A549 (cell line): ENCODE measurements at regions not wholly inside any gene's neighbourhood (a gene's known extent, or its start where the extent isn't known, plus 50 kb on each side); places are given as distances from the start of the nearest gene placed in this dataset.

ENCODE experiments used
- ATAC-seq, 2 experiments: fragments of 200-7000 bp in 1 of 2; fragments of >200 bp in 1 of 2; cut with Nextera tagmentation in 1 of 2; cut with Tn5 transposase in 1 of 2; 3 replicates each; pipeline versions ENCODE4 v1.8.0 to v1.9.1; 2018 to 2020; ENCODE audit warnings: mild to moderate bottlenecking in 1 of 2, moderate library complexity in 1 of 2
- CTCF ChIA-PET: fragments of 300-600 bp; sonication (Branson Sonifier 250); formaldehyde crosslinking; extraction: SDS; loops from one replicate; lab custom pipeline; 2021; ENCODE audit warnings: antibody characterized with exemption, inconsistent platforms; lab: Yijun Ruan, JAX
- POLR2A ChIA-PET: fragments of 350-600 bp; formaldehyde crosslinking; extraction: SDS; loops from one replicate; lab custom pipeline; 2021; ENCODE audit warnings: antibody characterized with exemption, inconsistent platforms; lab: Yijun Ruan, JAX
- DNase-seq, 2 experiments: peaks; one replicate each; pipeline versions ENCODE4 v3.0.0 to v3.0.0-alpha.2; 2011 to 2016; ENCODE audit warnings: low read depth in 1 of 2, low spot score in 1 of 2
- FAIRE-seq: peaks from 2 replicates; lab custom pipeline; 2011; peaks lifted over from hg19 to GRCh38; lab: Jason Lieb, UNC
- H3K27ac ChIP-seq, 2 experiments: fragments of >200 bp; sonication (Bioruptor Twin); formaldehyde crosslinking; 3 replicates each; pipeline ENCODE4 v1.5.1; 2016 to 2017
- H3K4me1 ChIP-seq: fragments of >200 bp; sonication (Bioruptor Twin); formaldehyde crosslinking; 3 replicates; pipeline ENCODE4 v1.6.1; 2016
- H3K4me2 ChIP-seq: fragments of >200 bp; sonication (Bioruptor Twin); formaldehyde crosslinking; 3 replicates; pipeline ENCODE4 v1.6.1; 2016
- H3K4me3 ChIP-seq: fragments of >200 bp; sonication (Bioruptor Twin); formaldehyde crosslinking; 3 replicates; pipeline ENCODE4 v1.5.1; 2016
- H3K9me3 ChIP-seq: fragments of >200 bp; sonication (Bioruptor Twin); formaldehyde crosslinking; 3 replicates; pipeline ENCODE4 v1.6.1; 2016
- CBX2 ChIP-seq: fragments of 200-600 bp; sonication (generic); IDR thresholded peaks from 2 replicates; pipeline ENCODE4 v1.6.1; 2016; ENCODE audit warnings: low read depth, mild to moderate bottlenecking, borderline replicate concordance
- CHD2 ChIP-seq: fragments of 150-350 bp; IDR thresholded peaks from 2 replicates; pipeline ENCODE4 v1.6.1; 2014; ENCODE audit warnings: low read length; ENCODE audit not compliant: partially characterized antibody
- CHD4 ChIP-seq: fragments of 200-600 bp; sonication (generic); IDR thresholded peaks from 2 replicates; pipeline ENCODE4 v1.6.1; 2016; ENCODE audit warnings: antibody characterized with exemption, mild to moderate bottlenecking, borderline replicate concordance
- E2F6 ChIP-seq: IDR thresholded peaks from 2 replicates; pipeline ENCODE4 v1.6.1; 2012; ENCODE audit warnings: low read depth, borderline replicate concordance
- EHF ChIP-seq: fragments of 250-450 bp; sonication (Bioruptor Pico); IDR thresholded peaks from 2 replicates; pipeline ENCODE4 v1.5.0; 2020; ENCODE audit warnings: mild to moderate bottlenecking
- EHMT2 ChIP-seq: fragments of 200-600 bp; sonication (generic); IDR thresholded peaks from 2 replicates; pipeline ENCODE4 v1.6.1; 2016; ENCODE audit warnings: antibody characterized with exemption, low read depth, mild to moderate bottlenecking, moderate library complexity
- ELK1 ChIP-seq: fragments of 150-350 bp; IDR thresholded peaks from 2 replicates; pipeline ENCODE4 v1.6.1; 2014; ENCODE audit warnings: low read depth, mild to moderate bottlenecking, low read length
- FOSB ChIP-seq: fragments of 250-450 bp; sonication (Bioruptor Pico); IDR thresholded peaks from 2 replicates; pipeline ENCODE4 v1.5.0; 2020; ENCODE audit warnings: mild to moderate bottlenecking, moderate library complexity
- FOSL2 ChIP-seq, 2 experiments: fragments of 450-650 bp in 1 of 2; fragments of >200 bp in 1 of 2; sonication (Bioruptor Twin) in 1 of 2; formaldehyde crosslinking; IDR thresholded peaks; 2 replicates each; pipeline versions ENCODE4 v1.5.0 to v1.6.1; 2016 to 2020; ENCODE audit warnings: mild to moderate bottlenecking in 1 of 2, moderate library complexity in 1 of 2
- FOXS1 ChIP-seq: fragments of 250-450 bp; sonication (Bioruptor Pico); IDR thresholded peaks from 2 replicates; pipeline ENCODE4 v1.5.0; 2020; ENCODE audit warnings: mild to moderate bottlenecking, moderate library complexity
- HEYL ChIP-seq: fragments of 250-450 bp; sonication (Bioruptor Pico); IDR thresholded peaks from 2 replicates; pipeline ENCODE4 v1.8.0; 2021; ENCODE audit warnings: mild to moderate bottlenecking, moderate library complexity
- HOXB13 ChIP-seq: fragments of 250-450 bp; sonication (Bioruptor Pico); IDR thresholded peaks from 2 replicates; pipeline ENCODE4 v1.5.0; 2020; ENCODE audit warnings: low read depth, mild to moderate bottlenecking, moderate library complexity
- HOXB5 ChIP-seq: fragments of 250-450 bp; sonication (Bioruptor Pico); IDR thresholded peaks from 2 replicates; pipeline ENCODE4 v1.5.0; 2020; ENCODE audit warnings: mild to moderate bottlenecking, moderate library complexity
- JUNB ChIP-seq: fragments of >200 bp; sonication (Bioruptor Twin); formaldehyde crosslinking; IDR thresholded peaks from 2 replicates; pipeline ENCODE4 v1.6.1; 2016
- KDM5A ChIP-seq: fragments of 200-600 bp; sonication (generic); IDR thresholded peaks from 2 replicates; pipeline ENCODE4 v1.6.1; 2016; ENCODE audit warnings: antibody characterized with exemption, mild to moderate bottlenecking
- MAX ChIP-seq: IDR thresholded peaks from 2 replicates; pipeline ENCODE4 v1.6.1; 2012
- MYC ChIP-seq: IDR thresholded peaks from 2 replicates; pipeline ENCODE4 v1.6.1; 2012; ENCODE audit warnings: mild to moderate bottlenecking, inconsistent platforms, low read length, improper control_type of control experiment, borderline replicate concordance
- NFE2L2 ChIP-seq: fragments of 150-350 bp; conservative IDR thresholded peaks from 2 replicates; pipeline ENCODE4 v1.6.1; 2014; ENCODE audit warnings: low read length
- NPAS2 ChIP-seq: fragments of 250-450 bp; sonication (Bioruptor Pico); IDR thresholded peaks from 2 replicates; pipeline ENCODE4 v1.8.0; 2022; ENCODE audit warnings: mild to moderate bottlenecking, moderate library complexity, borderline replicate concordance
- RARB ChIP-seq: fragments of 250-450 bp; sonication (Bioruptor Pico); IDR thresholded peaks from 2 replicates; pipeline ENCODE4 v1.8.0; 2021; ENCODE audit warnings: mild to moderate bottlenecking, moderate library complexity
- SMC3 ChIP-seq: fragments of >200 bp; sonication (Bioruptor Twin); formaldehyde crosslinking; IDR thresholded peaks from 3 replicates; pipeline ENCODE4 v1.6.1; 2018; ENCODE audit warnings: inconsistent platforms
- SREBF2 ChIP-seq: fragments of 450-650 bp; IDR thresholded peaks from 2 replicates; pipeline ENCODE4 v1.6.1; 2014; ENCODE audit warnings: mild to moderate bottlenecking, moderate library complexity
- TP53 ChIP-seq: fragments of 250-450 bp; sonication (Bioruptor Pico); IDR thresholded peaks from 2 replicates; pipeline ENCODE4 v1.5.0; 2021; ENCODE audit warnings: mild to moderate bottlenecking, moderate library complexity
- ZFP36 ChIP-seq: fragments of 450-650 bp; IDR thresholded peaks from 2 replicates; pipeline ENCODE4 v1.6.1; 2014; ENCODE audit warnings: borderline replicate concordance; ENCODE audit not compliant: partially characterized antibody
- ZNF302 ChIP-seq: fragments of 250-450 bp; sonication (Bioruptor Pico); IDR thresholded peaks from 2 replicates; pipeline ENCODE4 v1.9.0; 2021; ENCODE audit warnings: inconsistent platforms, mild to moderate bottlenecking, moderate library complexity
- WGBS: methylation state at CpG from one replicate; pipeline ENCODE4 v1.1.6; 2017; ENCODE audit errors: missing lambda C conversion rate; 5-methylcytosine and 5-hydroxymethylcytosine counted together
- TF ChIP-seq, protein P1 (sequence below): fragments of 250-450 bp; sonication (Bioruptor Pico); IDR thresholded peaks from 2 replicates; pipeline ENCODE4 v1.5.0; 2020; ENCODE audit warnings: low read depth, mild to moderate bottlenecking, moderate library complexity

DNA sequence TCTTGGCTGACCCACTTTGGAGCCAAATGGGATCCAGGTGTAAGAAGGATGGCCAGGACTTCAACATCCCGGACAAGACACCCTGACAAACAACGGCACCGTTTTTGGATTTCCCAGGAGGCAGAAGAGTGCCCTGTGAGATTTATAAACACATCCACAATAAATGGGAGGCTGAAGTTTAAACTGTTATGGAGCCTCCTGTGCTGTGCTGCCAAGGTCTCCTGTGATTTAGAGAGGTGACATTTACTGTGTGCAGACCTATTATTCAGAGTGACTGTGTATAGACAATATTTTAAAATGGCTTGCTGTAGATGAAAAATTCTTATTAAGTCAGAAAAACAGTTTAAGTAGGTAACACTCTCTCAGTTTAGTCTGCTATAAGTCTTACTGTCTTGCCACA is 401.5 kb upstream of the ETAA1 start:
- WGBS, result 52% methylated on average over 3 of the region's 3 CpGs
- H3K27ac ChIP-seq, result no peak overlapping the region
- ChIA-PET CTCF (no interaction called here), POLR2A (no interaction called here)
- FAIRE-seq (no peak), DNase-seq (no peak), ATAC-seq (no peak)
- TF ChIP-seq CHD4, result no peak
- no peak overlapping the region for H3K4me2 ChIP-seq
- no peaks in the 10 kb centered on the region for H3K9me3 ChIP-seq
- no peaks in the 10 kb centered on the region for H3K4me1 ChIP-seq
- H3K4me3 ChIP-seq, result no peak overlapping the region

- ATAC-seq (no peak), DNase-seq (no peak), FAIRE-seq (no peak)
- Histone ChIP-seq H3K4me3 (no peak overlapping the region), H3K4me2 (no peak overlapping the region), H3K27ac (no peak overlapping the region), H3K9me3 (no peaks in the 10 kb centered on the region), H3K4me1 (no peaks in the 10 kb centered on the region)
- ChIA-PET CTCF (no interaction called here), POLR2A (no interaction called here)
- 54% methylated on average over 5 of the region's 5 CpGs for WGBS
- TF ChIP-seq EHMT2 (no peak), HOXB5 (no peak), SMC3 (no peak), ZNF302 (CRISPR knock-in tag) (no peak), FOSB (no peak), FOSL2 (IDR thresholded peaks at IDR 0.05) (no peak), FOSL2 (CRISPR knock-in tag; IDR thresholded peaks at IDR 0.05) (no peak), KDM5A (no peak), E2F6 (no peak), ELK1 (no peak), NFE2L2 (no peak), HEYL (CRISPR knock-in tag) (no peak), TP53 (CRISPR knock-in tag) (no peak), CHD2 (no peak), NPAS2 (CRISPR knock-in tag) (no peak), RARB (CRISPR knock-in tag) (no peak), SREBF2 (no peak), ZFP36 (no peak)
These were observed 394.3 kb upstream of the ETAA1 start for GRCh38 chr2:67002618-67003371.

DNA sequence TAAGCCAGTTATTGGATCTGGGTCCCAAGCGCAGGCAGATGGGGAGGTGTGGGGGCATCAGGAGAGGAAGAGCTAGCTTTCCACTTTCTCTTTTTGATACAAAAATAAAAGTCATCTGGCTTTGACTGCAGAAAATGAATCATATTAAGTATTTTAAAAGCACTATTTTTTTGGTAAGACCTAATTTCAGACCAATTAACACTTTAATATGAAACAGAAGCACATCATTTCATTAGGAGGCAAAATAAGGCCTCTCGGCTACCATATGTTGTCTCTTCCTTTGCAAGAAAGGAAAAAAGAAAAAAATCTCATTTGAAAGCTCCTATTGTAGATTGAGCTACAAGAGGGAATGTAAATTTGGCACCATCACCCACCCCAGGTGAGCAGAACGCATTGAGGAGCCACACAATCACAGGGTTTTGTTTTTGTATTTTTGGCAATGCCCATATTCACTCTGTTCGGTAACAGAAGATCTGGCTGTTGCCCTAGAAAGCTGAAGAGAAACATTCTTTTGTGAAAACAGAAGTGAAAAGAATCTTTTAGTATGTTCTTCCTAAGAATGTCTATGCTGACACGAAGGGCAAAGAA is 390.7 kb upstream of the ETAA1 start:
- no peaks in the 10 kb centered on the region for H3K4me1 ChIP-seq
- H3K4me2 ChIP-seq, result no peak overlapping the region
- DNase-seq (no peak), ATAC-seq (no peak), FAIRE-seq (no peak)
- 27% methylated on average over 5 of the region's 5 CpGs for whole genome bisulfite sequencing
- TF ChIP-seq CHD4 (no peak), ZNF302 (CRISPR knock-in tag) (no peak), JUNB (no peak), MYC (no peak), HOXB5 (no peak), FOXS1 (CRISPR knock-in tag) (no peak), HOXB13 (no peak), ELK1 (no peak), MAX (no peak), CBX2 (no peak), EHF (CRISPR knock-in tag) (no peak), HEYL (CRISPR knock-in tag) (no peak)
- TF ChIP-seq, protein P1, sequence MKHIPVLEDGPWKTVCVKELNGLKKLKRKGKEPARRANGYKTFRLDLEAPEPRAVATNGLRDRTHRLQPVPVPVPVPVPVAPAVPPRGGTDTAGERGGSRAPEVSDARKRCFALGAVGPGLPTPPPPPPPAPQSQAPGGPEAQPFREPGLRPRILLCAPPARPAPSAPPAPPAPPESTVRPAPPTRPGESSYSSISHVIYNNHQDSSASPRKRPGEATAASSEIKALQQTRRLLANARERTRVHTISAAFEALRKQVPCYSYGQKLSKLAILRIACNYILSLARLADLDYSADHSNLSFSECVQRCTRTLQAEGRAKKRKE, result no peak
- ChIA-PET CTCF (no interaction called here), POLR2A (no interaction called here)
- H3K9me3 ChIP-seq, result no peaks in the 10 kb centered on the region
- H3K27ac ChIP-seq, result no peak overlapping the region
- no peak overlapping the region for H3K4me3 ChIP-seq
